ENCODE measurements at regions not wholly inside any gene's neighbourhood (a gene's known extent, or its start where the extent isn't known, plus 50 kb on each side); places are given as distances from the start of the nearest gene placed in this dataset.

- H3K36me3 ChIP-seq (ENCODE audit: control insufficient read depth, insufficient read depth, low read length) = no peaks in the 10 kb centered on the region
- no peaks in the 10 kb centered on the region for H3K4me1 Mint-ChIP-seq
- no peak overlapping the region for H3K27ac Mint-ChIP-seq
- H3K4me3 ChIP-seq (ENCODE audit: low read length) = no peak overlapping the region
- H3K27me3 ChIP-seq (ENCODE audit: control insufficient read depth, insufficient read depth, low read length, poor library complexity, severe bottlenecking) = no peaks in the 10 kb centered on the region
- no peaks in the 10 kb centered on the region for H3K4me1 ChIP-seq (ENCODE audit: control insufficient read depth, insufficient read depth, low read length)
- H3K9ac ChIP-seq (ENCODE audit: extremely low read depth, low read length, poor library complexity, severe bottlenecking) = no peak overlapping the region
- no peak overlapping the region for H3K4me3 Mint-ChIP-seq
- no peak for TF ChIP-seq CTCF (conservative IDR thresholded peaks at IDR 0.05)
- no peaks in the 10 kb centered on the region for H3K27me3 Mint-ChIP-seq (ENCODE audit: insufficient read depth)
- no peak for DNase-seq
- peaks cover 24% of the 10 kb centered on the region for H3K36me3 Mint-ChIP-seq (ENCODE audit: low read depth)
- no peaks in the 10 kb centered on the region for H3K9me3 ChIP-seq (ENCODE audit: control insufficient read depth, low read length)
- H3K27ac ChIP-seq (ENCODE audit: low read depth, low read length) = no peak overlapping the region
- 91 to 100% methylated on average over 2 of the region's 2 CpGs for whole genome bisulfite sequencing, 2 experiments (ENCODE audit: insufficient coverage in 1 of 2, insufficient read length in 1 of 2)
- H3K9me3 Mint-ChIP-seq = peaks cover 10% of the 10 kb centered on the region
Measured at GRCh38 chr4:11118513-11118912, 310.2 kb downstream of the HS3ST1 start.

GRCh38 chr4:11116940-11117339 lies 311.8 kb downstream of the HS3ST1 start:
- H3K27ac Mint-ChIP-seq = no peak overlapping the region
- TF ChIP-seq CTCF (conservative IDR thresholded peaks at IDR 0.05) = no peak
- Histone ChIP-seq H3K9ac (ENCODE audit: extremely low read depth, low read length, poor library complexity, severe bottlenecking) (no peak overlapping the region), H3K4me1 (ENCODE audit: control insufficient read depth, insufficient read depth, low read length) (no peaks in the 10 kb centered on the region), H3K27ac (ENCODE audit: low read depth, low read length) (no peak overlapping the region), H3K27me3 (ENCODE audit: control insufficient read depth, insufficient read depth, low read length, poor library complexity, severe bottlenecking) (no peaks in the 10 kb centered on the region), H3K9me3 (ENCODE audit: control insufficient read depth, low read length) (no peaks in the 10 kb centered on the region), H3K4me3 (ENCODE audit: low read length) (no peak overlapping the region), H3K36me3 (ENCODE audit: control insufficient read depth, insufficient read depth, low read length) (no peaks in the 10 kb centered on the region)
- no peaks in the 10 kb centered on the region for H3K9me3 Mint-ChIP-seq
- no peaks in the 10 kb centered on the region for H3K27me3 Mint-ChIP-seq (ENCODE audit: insufficient read depth)
- WGBS, 2 experiments (ENCODE audit: insufficient coverage in 1 of 2, insufficient read length in 1 of 2) = 93 to 94% methylated on average over 3 to 8 of the region's 8 CpGs
- H3K36me3 Mint-ChIP-seq (ENCODE audit: low read depth) = peaks cover 9% of the 10 kb centered on the region
- no peak overlapping the region for H3K4me3 Mint-ChIP-seq
- no peaks in the 10 kb centered on the region for H3K4me1 Mint-ChIP-seq
- no peak for DNase-seq

GRCh38 chr4:11111876-11112275 lies 316.8 kb downstream of the HS3ST1 start:
- Histone ChIP-seq H3K9ac (ENCODE audit: extremely low read depth, low read length, poor library complexity, severe bottlenecking) (no peak overlapping the region), H3K27me3 (ENCODE audit: control insufficient read depth, insufficient read depth, low read length, poor library complexity, severe bottlenecking) (no peaks in the 10 kb centered on the region), H3K9me3 (ENCODE audit: control insufficient read depth, low read length) (no peaks in the 10 kb centered on the region), H3K36me3 (ENCODE audit: control insufficient read depth, insufficient read depth, low read length) (no peaks in the 10 kb centered on the region), H3K4me3 (ENCODE audit: low read length) (no peak overlapping the region), H3K27ac (ENCODE audit: low read depth, low read length) (no peak overlapping the region), H3K4me1 (ENCODE audit: control insufficient read depth, insufficient read depth, low read length) (no peaks in the 10 kb centered on the region)
- no peak for DNase-seq
- H3K27ac Mint-ChIP-seq = no peak overlapping the region
- no peak for TF ChIP-seq CTCF (conservative IDR thresholded peaks at IDR 0.05)
- no peaks in the 10 kb centered on the region for H3K9me3 Mint-ChIP-seq
- 95 to 100% methylated on average over 1 to 2 of the region's 2 CpGs for WGBS, 2 experiments (ENCODE audit: insufficient coverage in 1 of 2, insufficient read length in 1 of 2)
- peaks cover under 1% of the 10 kb centered on the region for H3K4me1 Mint-ChIP-seq
- no peaks in the 10 kb centered on the region for H3K27me3 Mint-ChIP-seq (ENCODE audit: insufficient read depth)
- no peak overlapping the region for H3K4me3 Mint-ChIP-seq
- no peaks in the 10 kb centered on the region for H3K36me3 Mint-ChIP-seq (ENCODE audit: low read depth)
